Stimulated activated naive B cell treated with anti-CD40 and anti-IgM and Interleukin-4, amounts not matched to agents 10 μg/mL and 1 μg/mL and 100 μg/mL, for 72 hours (primary cell): ENCODE measurements at regions not wholly inside any gene's neighbourhood (a gene's known extent, or its start where the extent isn't known, plus 50 kb on each side); places are given as distances from the start of the nearest gene placed in this dataset.

Experiments
- ATAC-seq, 2 donors: fragments of 150-1000 bp; cut with Tn5 transposase; replicated peaks; 2 replicates each; pipeline ENCODE4 v1.10.0; 2021; ENCODE audit warnings: moderate library complexity in 1 of 2
- DNase-seq: peaks from one replicate; pipeline ENCODE4 v3.0.0; 2021
- H3K27ac Mint-ChIP-seq: one replicate; pipeline ENCODE4 v1.8.0; 2022; ENCODE audit warnings: mild to moderate bottlenecking, mixed read lengths
- H3K27me3 Mint-ChIP-seq, 2 donors: one replicate each; pipeline ENCODE4 v1.8.0; 2022; ENCODE audit warnings: mixed read lengths in 2 of 2
- H3K36me3 Mint-ChIP-seq, 2 donors: one replicate each; pipeline ENCODE4 v1.8.0; 2022; ENCODE audit warnings: mixed read lengths in 2 of 2, mild to moderate bottlenecking in 1 of 2
- H3K4me1 Mint-ChIP-seq, 2 donors: one replicate each; pipeline ENCODE4 v1.8.0; 2022; ENCODE audit warnings: mixed read lengths in 2 of 2, mild to moderate bottlenecking in 1 of 2
- H3K4me3 Mint-ChIP-seq, 2 donors: one replicate each; pipeline ENCODE4 v1.8.0; 2022; ENCODE audit warnings: mild to moderate bottlenecking in 2 of 2, mixed read lengths in 2 of 2, moderate library complexity in 1 of 2
- H3K9me3 Mint-ChIP-seq, 2 donors: one replicate each; pipeline ENCODE4 v1.8.0; 2022; ENCODE audit warnings: mixed read lengths in 2 of 2, mild to moderate bottlenecking in 1 of 2

DNA sequence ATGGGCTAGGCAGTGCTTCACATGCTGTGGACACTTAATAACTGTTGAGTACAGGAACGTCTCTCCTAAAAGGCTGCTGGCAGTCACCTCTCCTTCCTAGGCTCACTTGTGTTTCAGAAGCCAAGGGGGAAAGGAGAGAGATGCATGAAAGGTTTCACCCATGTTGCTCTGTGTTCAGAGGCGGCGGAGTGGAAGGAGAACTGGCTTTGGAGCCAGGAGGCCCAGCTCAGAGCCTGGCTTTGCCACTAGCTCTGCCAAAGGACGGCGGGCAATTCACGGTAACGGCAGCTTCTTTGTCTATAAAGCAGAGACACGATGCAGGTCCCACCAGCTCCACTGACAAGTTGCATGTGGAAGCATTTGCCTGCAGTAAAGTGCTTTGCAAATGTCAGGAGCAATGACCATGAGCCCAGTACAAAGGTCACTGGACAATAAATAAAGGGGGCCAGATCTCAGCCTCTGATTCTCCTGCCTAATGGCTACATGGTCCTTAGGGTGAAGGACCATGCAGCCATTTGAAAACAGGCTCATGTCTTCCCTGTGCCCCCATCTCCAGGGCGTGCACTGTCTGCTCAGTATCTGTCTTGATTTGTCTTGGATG lies 171.7 kb upstream of the TLE3 start:
- H3K27me3 Mint-ChIP-seq, result peaks cover 12 to 14% of the 10 kb centered on the region in 2 donors
- DNase-seq, result no peak
- peak overlapping the region; percentile 11 to 70 for H3K4me3 Mint-ChIP-seq
- no peak overlapping the region for H3K27ac Mint-ChIP-seq
- peaks cover 81 to 93% of the 10 kb centered on the region in 2 donors for H3K4me1 Mint-ChIP-seq
- H3K36me3 Mint-ChIP-seq, result no peaks in the 10 kb centered on the region
- H3K9me3 Mint-ChIP-seq, result no peaks in the 10 kb centered on the region
- no peak for ATAC-seq

DNA sequence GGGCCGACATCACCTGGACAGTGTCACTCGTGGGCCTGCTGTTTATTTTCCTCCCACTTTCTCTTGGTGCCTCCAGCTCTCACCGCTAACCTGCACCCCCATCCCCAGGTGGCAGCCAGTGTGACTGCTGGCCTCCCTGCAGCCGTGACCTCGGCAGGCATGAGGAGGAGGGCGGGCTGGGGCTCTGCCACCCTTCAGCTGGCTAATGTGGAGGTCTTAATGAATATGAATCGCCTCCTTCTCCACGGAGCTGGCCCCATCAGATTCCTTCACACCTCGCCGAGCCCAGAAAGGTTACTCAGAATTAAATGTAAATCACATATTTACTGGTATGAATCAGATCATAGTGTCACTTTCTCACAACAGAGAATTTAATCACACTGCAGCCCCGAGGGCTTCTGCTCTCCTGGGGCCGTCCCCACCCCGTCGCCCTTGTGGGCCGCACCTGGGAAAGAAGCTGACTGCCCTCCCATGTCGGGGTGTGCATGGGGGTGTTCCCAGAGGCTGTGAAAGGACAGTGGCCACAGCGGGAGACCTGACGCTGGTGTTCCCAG lies 171.1 kb upstream of the TLE3 start:
- Mint-ChIP-seq H3K27ac (peak overlapping the region; percentile 84), H3K36me3 (no peaks in the 10 kb centered on the region), H3K4me1 (peaks cover 84 to 97% of the 10 kb centered on the region in 2 donors), H3K27me3 (peaks cover 12 to 14% of the 10 kb centered on the region in 2 donors), H3K9me3 (no peaks in the 10 kb centered on the region), H3K4me3 (peak overlapping the region; percentile 36 to 70)
- ATAC-seq, result peak; percentile 78 to 80
- DNase-seq, result peak; percentile 57

DNA sequence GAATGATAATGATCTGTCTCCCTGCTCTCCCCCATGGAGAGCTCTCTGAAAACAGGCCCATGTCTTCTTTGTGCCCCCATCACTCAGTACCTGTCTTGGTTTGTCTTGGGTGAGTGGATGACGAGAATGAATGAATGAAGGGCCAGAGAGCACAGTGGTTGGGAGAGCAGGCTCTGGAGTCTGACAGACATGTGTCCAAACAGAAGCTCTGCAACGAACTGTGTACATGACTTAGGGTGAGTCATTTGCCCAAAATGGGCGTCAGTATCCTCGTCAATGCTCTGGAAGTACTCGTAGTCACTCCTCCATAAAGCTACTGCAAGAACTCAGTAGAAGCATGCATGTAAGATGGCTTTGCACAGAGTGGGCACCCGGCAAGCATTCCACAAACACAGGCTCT lies 170.2 kb upstream of the TLE3 start:
- DNase-seq (no peak), ATAC-seq (no peak)
- H3K4me3 Mint-ChIP-seq, result peak overlapping the region in 1 of 2 donors; percentile 2
- H3K27me3 Mint-ChIP-seq, result peaks cover 11 to 14% of the 10 kb centered on the region in 2 donors
- H3K36me3 Mint-ChIP-seq, result no peaks in the 10 kb centered on the region
- no peaks in the 10 kb centered on the region for H3K9me3 Mint-ChIP-seq
- H3K4me1 Mint-ChIP-seq, result peaks cover 88 to 97% of the 10 kb centered on the region in 2 donors
- H3K27ac Mint-ChIP-seq, result peak overlapping the region; percentile 11

DNA sequence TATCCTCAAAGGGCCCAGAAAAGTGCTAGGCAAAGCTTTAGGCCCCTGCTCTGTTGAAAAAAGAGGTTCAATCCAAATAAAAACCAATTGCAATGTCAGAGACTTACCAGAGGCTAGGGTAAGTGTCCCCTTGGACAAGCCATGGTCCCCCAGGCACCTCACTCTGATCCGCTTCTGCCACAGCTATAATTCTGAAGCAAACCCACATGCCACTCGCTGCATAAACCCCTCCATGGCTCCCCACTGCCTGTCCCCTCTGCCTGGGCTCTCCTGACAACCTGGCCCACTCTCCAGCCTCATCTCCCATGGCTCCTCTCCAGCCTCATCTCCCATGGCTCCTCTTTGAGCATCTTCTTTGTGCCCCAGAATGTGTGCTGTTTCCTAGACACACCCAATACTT lies 169.6 kb upstream of the TLE3 start:
- no peak for DNase-seq
- H3K27me3 Mint-ChIP-seq, result peaks cover 5 to 14% of the 10 kb centered on the region in 2 donors
- H3K27ac Mint-ChIP-seq, result no peak overlapping the region
- no peaks in the 10 kb centered on the region for H3K9me3 Mint-ChIP-seq
- no peak for ATAC-seq
- no peak overlapping the region for H3K4me3 Mint-ChIP-seq
- H3K4me1 Mint-ChIP-seq, result peaks cover 92 to 98% of the 10 kb centered on the region in 2 donors
- no peaks in the 10 kb centered on the region for H3K36me3 Mint-ChIP-seq

DNA sequence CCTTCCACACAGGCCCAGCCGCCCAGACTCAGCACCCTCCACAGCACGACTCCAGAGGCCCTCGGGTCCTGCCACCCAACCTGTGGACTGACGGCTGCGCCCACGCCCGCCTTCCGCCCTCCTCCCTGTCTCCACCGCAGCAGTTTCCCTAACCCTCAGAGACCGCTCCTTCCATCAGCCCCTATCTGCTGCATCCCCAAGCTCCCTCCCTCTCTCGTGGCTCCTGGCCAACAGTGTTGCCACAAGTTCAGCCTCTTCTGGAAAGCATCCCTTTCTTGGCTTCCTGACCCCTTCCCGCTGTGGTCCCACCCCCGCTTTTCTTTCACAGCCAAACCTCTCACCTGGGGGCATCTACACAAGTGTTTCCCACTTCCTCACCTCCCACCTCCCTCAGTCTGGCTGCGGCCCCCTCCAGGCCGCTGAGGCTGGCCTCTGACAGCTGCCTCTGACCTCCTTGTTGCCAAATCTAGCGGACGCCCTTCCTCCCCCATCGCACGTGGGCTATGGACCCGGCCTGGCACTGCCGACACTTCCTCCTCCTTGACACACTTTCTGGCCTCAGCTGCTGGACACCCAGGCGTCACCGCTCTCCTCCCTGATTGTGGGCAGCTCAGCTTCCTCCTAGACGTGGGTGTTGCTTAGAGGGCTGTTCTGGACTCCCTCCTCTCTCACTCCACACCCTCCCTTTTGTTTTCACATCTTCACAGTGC lies 168.8 kb upstream of the TLE3 start:
- Mint-ChIP-seq H3K4me1 (peaks cover 93 to 100% of the 10 kb centered on the region in 2 donors), H3K36me3 (no peaks in the 10 kb centered on the region), H3K9me3 (no peaks in the 10 kb centered on the region), H3K27me3 (peaks cover 5 to 17% of the 10 kb centered on the region in 2 donors), H3K27ac (peak overlapping the region; percentile 10), H3K4me3 (peak overlapping the region; percentile 39 to 52)
- no peak for DNase-seq
- ATAC-seq, result peak; percentile 3 to 8

DNA sequence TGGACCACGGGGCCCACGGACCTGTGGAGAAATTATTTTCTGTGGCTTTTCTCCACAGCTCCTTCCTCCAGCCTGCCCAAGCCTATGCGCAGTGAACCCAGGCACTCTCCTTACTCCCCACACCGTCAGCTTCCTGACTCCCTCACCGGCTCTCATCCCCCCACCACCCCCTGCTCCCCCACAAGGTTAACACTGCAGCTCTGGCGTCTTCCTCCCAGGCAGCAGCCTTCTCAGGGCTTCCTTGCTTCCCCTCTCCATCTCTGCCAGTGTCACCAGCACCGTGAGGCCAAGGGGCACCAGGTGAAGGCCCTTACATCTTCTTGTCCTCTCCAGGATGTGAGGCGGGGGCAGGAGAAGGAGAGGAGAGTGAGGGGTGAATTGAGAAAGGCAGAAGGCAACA lies 168.3 kb upstream of the TLE3 start:
- Mint-ChIP-seq H3K4me1 (peaks cover 89 to 99% of the 10 kb centered on the region in 2 donors), H3K27me3 (peaks cover 5 to 14% of the 10 kb centered on the region in 2 donors), H3K27ac (no peak overlapping the region), H3K9me3 (no peaks in the 10 kb centered on the region), H3K4me3 (no peak overlapping the region), H3K36me3 (no peaks in the 10 kb centered on the region)
- DNase-seq (no peak), ATAC-seq (no peak)

DNA sequence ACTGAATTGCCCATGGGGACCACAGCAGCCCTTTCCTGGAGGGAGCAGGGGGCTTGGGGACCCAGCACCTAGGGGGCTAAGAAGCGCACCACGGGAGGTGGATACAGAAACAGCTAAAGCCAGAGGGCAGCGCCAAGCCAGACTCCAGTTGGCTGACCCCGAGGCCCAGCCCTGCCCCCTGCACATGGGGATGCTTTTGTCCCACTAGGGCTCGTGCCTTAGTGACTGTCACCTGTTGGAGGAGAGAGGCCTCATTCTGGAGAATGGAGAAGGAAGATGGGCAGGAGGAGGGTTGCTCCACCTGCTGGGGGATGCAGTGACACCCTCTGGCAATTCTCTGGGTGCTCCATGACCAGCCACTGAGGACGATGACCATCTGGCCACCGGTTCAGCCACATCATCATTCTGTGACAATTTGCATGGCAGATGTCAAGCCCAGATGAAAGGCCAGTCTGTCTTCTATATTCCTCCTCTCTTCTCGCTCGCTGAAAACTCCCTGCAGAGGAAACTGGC lies 167.8 kb upstream of the TLE3 start:
- Mint-ChIP-seq H3K4me1 (peaks cover 87 to 99% of the 10 kb centered on the region in 2 donors), H3K9me3 (no peaks in the 10 kb centered on the region), H3K27me3 (peaks cover 5 to 14% of the 10 kb centered on the region in 2 donors), H3K27ac (no peak overlapping the region), H3K36me3 (no peaks in the 10 kb centered on the region), H3K4me3 (peak overlapping the region in 1 of 2 donors; percentile 8)
- no peak for DNase-seq
- ATAC-seq, result no peak

DNA sequence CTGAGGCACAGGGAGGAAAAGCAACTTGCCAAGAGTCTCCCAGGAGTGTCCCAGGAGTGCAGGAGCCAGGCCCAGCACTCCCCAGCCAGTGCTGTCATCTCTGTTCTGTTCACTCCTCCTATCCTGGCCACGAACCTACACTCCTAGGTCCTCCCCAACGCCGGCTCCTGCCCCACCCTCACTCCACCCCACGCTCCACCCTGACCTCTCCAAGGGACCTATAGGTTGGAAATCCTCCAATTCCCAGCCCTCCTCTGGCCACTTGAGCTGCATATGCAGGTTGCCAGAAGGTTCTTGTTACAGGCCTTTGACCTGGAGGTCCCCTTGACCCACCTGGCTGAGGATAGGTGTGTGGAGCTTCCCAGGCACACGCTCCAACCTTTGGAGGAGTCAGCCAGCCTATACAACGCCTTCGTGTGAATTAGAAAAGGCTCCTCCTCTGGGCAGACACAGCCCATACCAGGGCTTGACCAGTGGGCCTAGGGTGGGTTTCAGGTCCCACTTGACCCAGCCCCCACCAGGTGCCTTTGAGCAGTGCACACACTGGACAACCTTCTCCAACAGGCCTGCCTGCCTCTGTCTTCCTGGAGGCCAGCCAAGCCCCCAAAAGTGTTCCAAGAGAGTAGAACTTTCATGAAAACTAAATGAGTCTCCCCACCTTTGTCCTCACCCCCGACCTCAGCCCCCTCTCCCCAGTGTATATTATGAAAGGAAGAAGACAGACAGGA lies 167.2 kb upstream of the TLE3 start:
- peak overlapping the region in 1 of 2 donors; percentile 8 for H3K4me3 Mint-ChIP-seq
- ATAC-seq (no peak), DNase-seq (no peak)
- peaks cover 87 to 99% of the 10 kb centered on the region in 2 donors for H3K4me1 Mint-ChIP-seq
- no peak overlapping the region for H3K27ac Mint-ChIP-seq
- H3K27me3 Mint-ChIP-seq, result peaks cover 5 to 13% of the 10 kb centered on the region in 2 donors
- no peaks in the 10 kb centered on the region for H3K36me3 Mint-ChIP-seq
- H3K9me3 Mint-ChIP-seq, result no peaks in the 10 kb centered on the region

DNA sequence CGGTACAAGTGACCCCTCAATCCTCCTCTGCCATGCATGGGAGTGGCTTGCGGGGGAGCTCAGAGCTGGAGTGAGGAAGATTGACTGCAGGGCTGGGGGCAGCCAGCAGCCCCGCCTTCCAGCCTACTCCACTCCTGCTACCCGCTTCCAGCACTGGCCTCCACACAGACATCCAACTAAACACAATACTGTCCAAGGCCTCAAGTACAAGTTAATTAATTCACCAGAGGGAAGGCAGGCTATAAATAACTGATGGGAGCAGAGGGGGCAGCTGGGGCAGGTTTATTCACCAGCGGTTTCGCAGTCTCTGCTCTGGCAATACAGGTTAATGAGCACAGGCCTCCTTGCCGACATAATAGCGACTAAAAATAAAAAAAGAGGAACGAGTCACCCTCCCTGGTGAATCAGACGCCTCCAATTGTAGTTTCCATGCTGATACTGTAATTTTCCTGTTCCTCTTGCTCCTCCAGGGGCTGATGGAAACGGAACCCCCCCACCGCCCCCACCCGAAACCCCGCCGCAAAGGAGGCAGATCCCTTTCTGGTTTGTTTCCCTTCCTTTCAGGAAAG lies 166.4 kb upstream of the TLE3 start:
- Mint-ChIP-seq H3K4me1 (peaks cover 86 to 99% of the 10 kb centered on the region in 2 donors), H3K9me3 (no peaks in the 10 kb centered on the region), H3K4me3 (peak overlapping the region; percentile 26 to 34), H3K27ac (peak overlapping the region; percentile 15), H3K27me3 (peaks cover 0 to 9% of the 10 kb centered on the region in 2 donors), H3K36me3 (no peaks in the 10 kb centered on the region)
- ATAC-seq (peak; percentile 49 to 56), DNase-seq (peak; percentile 51)

DNA sequence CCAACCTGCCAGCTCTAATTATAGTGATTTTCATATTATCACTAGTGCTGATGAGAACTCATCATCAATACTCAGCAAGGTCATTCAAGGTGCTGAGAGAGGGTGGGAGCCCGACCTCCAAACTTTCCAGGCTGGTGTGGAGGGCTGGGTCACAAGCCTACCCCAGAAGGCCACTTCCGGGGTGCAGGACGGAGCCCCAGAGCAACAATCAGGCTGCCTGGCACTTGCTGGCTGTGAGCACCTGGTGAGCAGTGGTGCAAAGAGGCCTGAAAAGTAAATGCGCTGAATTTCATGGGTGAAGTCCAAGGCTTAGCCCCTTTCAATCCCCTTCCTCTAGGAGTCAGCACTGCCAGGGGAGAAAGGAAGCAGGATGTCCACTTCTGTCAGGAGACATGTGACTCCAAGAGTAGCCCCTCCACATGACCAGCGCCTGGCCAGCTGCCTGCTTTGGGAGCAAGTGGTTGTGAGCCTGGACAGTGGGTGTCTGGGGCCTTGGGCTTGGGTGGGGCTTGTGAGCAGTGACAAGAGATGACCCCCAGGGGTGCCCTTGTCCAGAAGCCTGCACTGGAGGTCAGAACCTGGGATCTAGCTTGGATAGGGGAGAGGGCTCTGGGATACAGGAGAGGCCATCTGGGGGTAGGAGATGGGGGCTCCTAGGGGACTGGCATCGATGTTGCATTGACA lies 165.0 kb upstream of the TLE3 start:
- H3K27ac Mint-ChIP-seq, result no peak overlapping the region
- no peaks in the 10 kb centered on the region for H3K36me3 Mint-ChIP-seq
- peaks cover 0 to 8% of the 10 kb centered on the region in 2 donors for H3K27me3 Mint-ChIP-seq
- peaks cover 84 to 99% of the 10 kb centered on the region in 2 donors for H3K4me1 Mint-ChIP-seq
- DNase-seq (no peak), ATAC-seq (no peak)
- H3K9me3 Mint-ChIP-seq, result no peaks in the 10 kb centered on the region
- H3K4me3 Mint-ChIP-seq, result no peak overlapping the region

DNA sequence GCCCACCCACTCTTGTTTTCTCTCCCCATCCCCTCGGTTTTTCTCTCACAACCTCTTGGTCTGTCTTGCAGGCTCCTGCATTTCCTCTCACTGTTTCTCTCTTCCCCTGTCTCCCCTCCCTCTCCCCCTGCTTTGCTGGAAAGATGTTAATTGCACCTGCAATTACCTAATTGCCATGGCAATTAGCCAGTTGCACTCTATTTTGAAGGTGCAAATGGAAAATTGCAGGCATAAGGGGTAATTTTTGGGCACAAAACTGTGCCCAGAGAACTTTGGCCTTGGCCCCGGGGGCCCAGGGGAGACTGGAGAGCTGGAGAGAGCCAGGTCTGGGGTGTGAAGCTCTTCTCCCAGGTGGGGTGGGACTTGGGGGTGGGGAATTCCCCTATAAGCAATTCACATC lies 164.5 kb upstream of the TLE3 start:
- no peak for DNase-seq
- Mint-ChIP-seq H3K27ac (no peak overlapping the region), H3K4me1 (peaks cover 82 to 95% of the 10 kb centered on the region in 2 donors), H3K4me3 (no peak overlapping the region), H3K27me3 (peaks cover 0 to 4% of the 10 kb centered on the region in 2 donors), H3K9me3 (no peaks in the 10 kb centered on the region), H3K36me3 (no peaks in the 10 kb centered on the region)
- no peak for ATAC-seq

DNA sequence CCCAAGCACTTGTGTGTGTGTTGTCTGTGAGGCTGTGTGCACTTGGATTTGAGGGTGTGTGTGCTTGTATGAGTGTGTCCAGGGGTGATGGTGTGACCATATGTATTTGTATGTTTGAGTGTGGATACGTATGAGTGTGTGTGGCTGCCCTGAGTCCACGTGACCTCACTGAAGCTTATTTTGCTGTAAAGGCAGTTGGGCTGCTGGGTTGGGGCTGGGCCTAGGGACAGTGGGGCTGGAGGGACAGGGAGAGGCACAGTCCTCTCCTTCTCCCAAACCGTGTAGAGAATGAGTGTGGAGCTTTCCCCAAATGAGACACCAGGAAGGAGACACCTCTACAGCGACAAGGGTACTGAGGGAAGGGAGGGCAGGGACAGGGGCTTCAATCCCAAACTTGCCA lies 163.4 kb upstream of the TLE3 start:
- ATAC-seq (no peak), DNase-seq (no peak)
- H3K27me3 Mint-ChIP-seq, result peaks cover 6 to 9% of the 10 kb centered on the region in 2 donors
- no peak overlapping the region for H3K4me3 Mint-ChIP-seq
- H3K9me3 Mint-ChIP-seq, result no peaks in the 10 kb centered on the region
- H3K36me3 Mint-ChIP-seq, result no peaks in the 10 kb centered on the region
- no peak overlapping the region for H3K27ac Mint-ChIP-seq
- H3K4me1 Mint-ChIP-seq, result peaks cover 75 to 84% of the 10 kb centered on the region in 2 donors

DNA sequence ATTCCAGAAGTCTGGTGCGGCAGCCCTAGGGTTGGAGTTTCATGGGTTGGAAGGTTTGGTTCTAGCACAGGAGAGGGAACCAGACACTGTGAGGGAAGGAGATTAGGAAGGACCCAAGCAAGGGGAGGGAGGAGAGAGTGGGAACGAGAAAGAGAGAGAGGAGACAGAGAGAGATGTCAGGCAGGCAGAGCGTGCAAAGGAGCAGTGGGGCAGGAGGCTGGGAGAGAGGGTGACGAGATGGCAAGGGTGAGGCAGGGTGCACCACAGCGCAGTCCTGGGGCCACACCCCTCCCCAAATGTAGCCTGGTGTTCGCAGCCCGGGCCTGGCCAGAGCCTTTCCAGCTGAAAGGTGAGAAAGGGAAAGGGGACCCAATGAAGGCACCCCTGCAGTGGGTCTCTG lies 162.9 kb upstream of the TLE3 start:
- peaks cover 70 to 79% of the 10 kb centered on the region in 2 donors for H3K4me1 Mint-ChIP-seq
- no peak overlapping the region for H3K27ac Mint-ChIP-seq
- no peak for DNase-seq
- no peak for ATAC-seq
- H3K36me3 Mint-ChIP-seq, result no peaks in the 10 kb centered on the region
- H3K4me3 Mint-ChIP-seq, result no peak overlapping the region
- H3K27me3 Mint-ChIP-seq, result peaks cover 7 to 10% of the 10 kb centered on the region in 2 donors
- no peaks in the 10 kb centered on the region for H3K9me3 Mint-ChIP-seq
